Fibroblast of lung (primary cell): ENCODE measurements at regions not wholly inside any gene's neighbourhood (a gene's known extent, or its start where the extent isn't known, plus 50 kb on each side); places are given as distances from the start of the nearest gene placed in this dataset.

Experiments
- CTCF ChIP-seq, 2 donors: IDR thresholded peaks in 1 of 2; conservative IDR thresholded peaks in 1 of 2; 1 replicate in 1 of 2; 2 replicates in 1 of 2; pipeline ENCODE4 v1.5.1; 2011 to 2012; ENCODE audit warnings: low read length in 2 of 2, control low read depth in 1 of 2, inconsistent platforms in 1 of 2, low read depth in 1 of 2, mild to moderate bottlenecking in 1 of 2
- EZH2 ChIP-seq: IDR thresholded peaks from 2 replicates; pipeline ENCODE4 v1.5.1; 2012; ENCODE audit warnings: low read length, control low read depth, mild to moderate bottlenecking; ENCODE audit errors: missing control alignments

GRCh38 chr7:19369806-19370205, 224.6 kb upstream of the FERD3L start:
- no peak for TF ChIP-seq CTCF (conservative IDR thresholded peaks at IDR 0.05 in 1 of 2, IDR thresholded peaks at IDR 0.05 in 1 of 2; ENCODE audit: low read depth in 1 of 2, low read length in 2 of 2)
- no peak for TF ChIP-seq EZH2
